ENCODE measurements at regions not wholly inside any gene's neighbourhood (a gene's known extent, or its start where the extent isn't known, plus 50 kb on each side); places are given as distances from the start of the nearest gene placed in this dataset.

DNA sequence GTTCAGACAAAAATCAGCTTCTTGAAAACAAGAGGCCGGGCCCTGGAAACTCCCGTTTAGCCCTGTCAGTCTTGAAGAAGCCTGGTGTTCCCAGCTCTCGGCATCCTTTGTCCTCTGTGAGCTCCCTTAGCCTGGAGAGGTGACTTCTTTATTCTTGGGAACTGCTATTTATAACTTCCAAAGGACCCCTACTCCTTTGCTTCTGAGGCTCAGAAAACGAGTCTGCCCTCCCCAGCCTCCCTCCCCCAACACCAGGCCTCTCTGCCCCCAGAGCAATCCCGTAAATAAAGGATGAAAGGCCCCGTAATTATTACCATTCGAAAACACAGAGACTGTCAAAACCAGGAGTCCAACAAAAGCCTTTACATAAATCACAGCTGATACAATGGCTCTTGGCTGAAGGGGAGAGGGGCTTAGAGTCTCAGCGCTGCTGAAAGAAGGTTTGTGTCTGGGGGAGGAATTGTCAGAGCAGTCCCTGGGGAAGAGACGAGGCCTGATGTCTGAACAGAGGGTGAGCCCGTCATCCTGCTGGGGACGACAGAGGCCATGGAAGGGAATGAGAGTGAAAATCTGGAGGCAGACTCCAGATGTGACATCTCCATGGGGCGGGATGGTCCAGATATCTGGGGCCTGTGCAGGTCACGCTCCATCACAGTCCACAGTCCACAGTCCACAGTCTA lies 283.0 kb downstream of the MYCN start:
- TF ChIP-seq EZH2phosphoT487 (IDR thresholded peaks at IDR 0.05; ENCODE audit: borderline replicate concordance), result no peak
- TF ChIP-seq, protein P1, sequence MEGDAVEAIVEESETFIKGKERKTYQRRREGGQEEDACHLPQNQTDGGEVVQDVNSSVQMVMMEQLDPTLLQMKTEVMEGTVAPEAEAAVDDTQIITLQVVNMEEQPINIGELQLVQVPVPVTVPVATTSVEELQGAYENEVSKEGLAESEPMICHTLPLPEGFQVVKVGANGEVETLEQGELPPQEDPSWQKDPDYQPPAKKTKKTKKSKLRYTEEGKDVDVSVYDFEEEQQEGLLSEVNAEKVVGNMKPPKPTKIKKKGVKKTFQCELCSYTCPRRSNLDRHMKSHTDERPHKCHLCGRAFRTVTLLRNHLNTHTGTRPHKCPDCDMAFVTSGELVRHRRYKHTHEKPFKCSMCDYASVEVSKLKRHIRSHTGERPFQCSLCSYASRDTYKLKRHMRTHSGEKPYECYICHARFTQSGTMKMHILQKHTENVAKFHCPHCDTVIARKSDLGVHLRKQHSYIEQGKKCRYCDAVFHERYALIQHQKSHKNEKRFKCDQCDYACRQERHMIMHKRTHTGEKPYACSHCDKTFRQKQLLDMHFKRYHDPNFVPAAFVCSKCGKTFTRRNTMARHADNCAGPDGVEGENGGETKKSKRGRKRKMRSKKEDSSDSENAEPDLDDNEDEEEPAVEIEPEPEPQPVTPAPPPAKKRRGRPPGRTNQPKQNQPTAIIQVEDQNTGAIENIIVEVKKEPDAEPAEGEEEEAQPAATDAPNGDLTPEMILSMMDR (conservative IDR thresholded peaks at IDR 0.05; ENCODE audit: low read length), result no peak
